ENCODE measurements at regions not wholly inside any gene's neighbourhood (a gene's known extent, or its start where the extent isn't known, plus 50 kb on each side); places are given as distances from the start of the nearest gene placed in this dataset.

- DNase-seq (ENCODE audit: low spot score), result no peak
Observed at GRCh38 chr4:38563707-38564495, 100.1 kb upstream of the KLF3 start.

DNA sequence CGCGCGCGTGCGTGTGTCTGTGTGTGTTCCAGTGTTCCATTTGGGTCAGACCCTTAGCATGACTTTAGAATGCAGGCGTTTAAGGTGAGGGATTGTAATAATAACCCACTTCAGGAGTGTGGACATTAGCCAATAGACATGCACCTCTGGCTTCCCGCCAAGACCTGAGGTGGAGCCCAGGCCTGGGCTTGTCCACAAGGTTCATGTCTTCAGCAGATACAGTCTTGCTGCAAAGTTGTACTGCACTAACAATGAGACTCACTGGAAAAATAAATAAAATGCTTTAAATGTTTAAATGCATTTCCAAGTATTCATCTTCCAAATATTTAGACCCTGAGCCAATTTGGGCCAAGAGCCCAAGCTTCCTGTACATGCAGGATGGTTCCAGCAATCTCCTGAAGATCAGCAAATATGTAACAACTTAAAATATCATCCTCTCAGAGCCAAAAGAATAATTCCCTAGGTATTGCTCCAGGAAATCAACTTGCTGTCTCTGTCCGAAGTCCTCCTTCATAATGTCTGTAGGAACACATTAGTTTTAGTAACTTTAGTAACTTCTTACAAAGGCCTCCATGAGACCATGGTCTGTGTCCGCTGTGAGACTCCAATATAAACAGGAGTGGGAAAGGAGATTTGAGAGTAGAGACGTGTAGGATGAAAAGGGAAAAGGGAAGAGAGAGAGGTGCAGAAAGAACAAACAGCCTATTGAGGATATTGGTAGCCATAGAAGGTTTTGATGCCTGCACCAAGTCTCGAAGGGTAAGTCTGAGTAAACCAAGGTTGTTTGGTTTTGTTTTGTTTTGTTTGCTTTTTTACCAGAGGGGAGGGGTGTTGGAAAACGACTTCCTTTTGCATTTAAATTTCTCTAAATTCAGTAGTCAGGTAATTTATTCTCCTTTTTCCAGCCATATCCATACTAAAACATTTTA, 98.5 kb upstream of the KLF3 start:
- DNase-seq (ENCODE audit: low spot score), result no peak

GRCh38 chr4:38566806-38567398, 97.1 kb upstream of the KLF3 start:
- no peak for DNase-seq (ENCODE audit: low spot score)

DNA sequence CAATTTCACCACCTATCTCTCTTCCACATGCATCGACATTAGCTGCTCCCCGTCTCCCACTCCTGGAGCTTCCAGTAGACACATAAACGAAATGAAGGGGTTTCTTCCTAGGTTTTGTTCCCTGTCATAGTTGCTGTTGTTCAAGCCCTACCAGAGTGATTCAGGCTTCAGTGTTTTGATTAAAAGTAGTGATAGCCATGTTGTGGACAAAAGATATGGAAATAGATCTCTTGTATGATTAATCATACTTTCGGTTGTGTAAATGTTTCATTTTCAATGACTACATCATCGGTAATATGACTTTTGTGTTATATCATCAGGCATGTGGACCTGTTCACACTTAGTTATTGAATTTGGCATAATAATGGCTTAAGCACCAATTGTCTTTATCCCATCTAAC, 96.5 kb upstream of the KLF3 start:
- DNase-seq (ENCODE audit: low spot score), result no peak

- peak; percentile 70 for DNase-seq (ENCODE audit: low spot score)
Observed at GRCh38 chr4:38568768-38569167, 95.2 kb upstream of the KLF3 start.

DNA sequence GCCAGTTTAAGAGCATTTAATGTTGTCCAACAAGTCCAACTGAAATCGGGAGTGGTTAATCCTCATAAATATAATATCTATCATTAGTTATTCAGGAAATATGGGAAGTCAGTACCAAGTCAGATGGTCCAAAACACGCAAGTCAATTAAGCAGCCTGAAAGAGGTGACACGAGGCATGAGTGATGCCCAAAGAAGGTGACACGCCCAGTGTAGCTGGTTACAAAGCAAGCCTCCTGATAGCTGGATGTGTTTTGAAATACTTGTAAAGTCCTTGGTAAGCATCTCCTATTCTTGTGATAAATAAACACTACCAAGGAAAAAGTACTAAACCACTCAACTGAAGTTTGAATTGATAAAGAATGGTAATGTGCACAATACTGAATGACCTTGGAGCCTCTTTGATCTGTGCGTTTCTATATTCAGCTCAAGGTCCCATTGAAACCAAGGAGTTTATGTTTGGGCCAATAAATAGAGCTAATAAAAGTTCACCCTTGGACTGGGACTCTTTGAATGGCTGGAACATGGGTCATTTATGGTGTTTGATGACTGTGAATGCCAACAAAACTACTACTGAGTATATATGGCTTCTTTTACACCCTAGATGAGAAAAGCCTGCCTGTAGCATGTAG, 93.2 kb upstream of the KLF3 start:
- DNase-seq (ENCODE audit: low spot score), result no peak

DNA sequence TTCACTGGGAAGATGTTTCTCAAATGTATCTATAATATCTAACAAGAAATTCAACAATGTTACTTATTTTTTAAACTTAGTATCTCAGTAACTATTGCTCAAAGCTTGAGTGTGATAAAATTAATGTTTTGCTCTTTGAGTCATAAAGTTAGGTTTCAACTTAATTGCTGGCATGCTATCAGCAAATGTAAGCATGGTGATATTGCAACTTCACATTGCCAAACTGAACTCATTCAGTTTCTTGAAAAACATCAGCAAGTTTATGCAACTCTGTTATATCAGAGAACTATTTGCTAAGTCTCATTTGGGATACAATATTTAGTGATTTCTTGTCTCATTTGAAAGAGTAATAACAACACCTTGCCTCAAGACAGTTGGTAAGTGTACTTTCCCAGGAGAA, 91.2 kb upstream of the KLF3 start:
- DNase-seq (ENCODE audit: low spot score), result no peak

DNA sequence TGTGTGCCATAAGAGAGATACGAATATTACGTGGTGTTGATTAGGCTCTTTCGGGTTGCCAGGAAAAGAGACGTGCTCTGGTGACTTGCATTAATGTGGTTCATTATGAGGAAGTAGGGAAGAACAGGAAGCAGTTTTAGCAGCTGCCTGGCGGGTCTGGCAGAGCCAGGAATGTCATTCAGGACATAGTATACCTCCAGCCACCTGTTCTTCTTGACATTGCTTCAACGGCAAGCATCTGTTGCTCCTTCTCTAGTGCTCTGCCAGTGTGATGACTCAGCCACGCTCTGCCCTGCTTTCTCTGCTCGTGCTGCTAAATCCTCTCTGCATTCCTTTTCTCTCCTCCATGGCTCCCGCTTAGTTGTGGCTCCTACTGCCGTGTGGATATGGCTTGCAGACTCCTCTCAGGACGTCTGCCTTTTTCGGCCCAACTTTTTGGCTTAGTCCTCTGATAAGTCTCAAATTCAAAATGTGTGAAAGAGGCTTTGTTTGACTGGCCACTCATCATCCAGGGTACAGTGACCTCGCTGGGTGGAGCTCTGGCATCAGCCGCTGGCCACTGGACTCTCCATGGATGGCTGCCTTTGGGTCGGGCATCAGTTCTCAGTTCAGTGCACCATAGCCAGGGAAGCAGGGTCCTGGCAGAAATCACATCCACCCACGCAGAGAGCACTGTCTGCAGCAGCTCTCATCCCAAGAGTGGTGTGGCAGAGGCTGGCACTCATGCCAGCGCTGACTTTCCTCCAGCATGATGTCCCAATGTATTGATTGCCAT, 89.3 kb upstream of the KLF3 start:
- no peak for DNase-seq (ENCODE audit: low spot score)

DNA sequence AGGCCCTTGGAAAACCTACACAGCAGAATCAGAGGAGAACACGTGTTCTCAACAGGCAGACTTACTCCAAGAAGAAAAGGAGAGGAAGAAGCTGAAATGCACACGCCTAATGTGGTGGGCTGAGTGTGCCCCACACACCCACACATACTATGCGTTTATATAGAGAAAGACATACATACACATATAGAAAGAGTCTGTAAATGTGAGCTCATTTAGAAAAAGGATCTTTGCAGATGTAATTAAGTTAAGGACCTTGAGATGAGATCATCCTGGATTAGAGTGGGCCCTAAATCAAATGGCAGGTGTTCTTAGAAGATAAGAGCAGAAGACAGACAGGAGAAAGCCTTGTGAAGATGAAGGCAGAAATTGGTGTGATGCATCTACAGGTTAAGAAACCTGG, 87.2 kb upstream of the KLF3 start:
- no peak for DNase-seq (ENCODE audit: low spot score)

DNA sequence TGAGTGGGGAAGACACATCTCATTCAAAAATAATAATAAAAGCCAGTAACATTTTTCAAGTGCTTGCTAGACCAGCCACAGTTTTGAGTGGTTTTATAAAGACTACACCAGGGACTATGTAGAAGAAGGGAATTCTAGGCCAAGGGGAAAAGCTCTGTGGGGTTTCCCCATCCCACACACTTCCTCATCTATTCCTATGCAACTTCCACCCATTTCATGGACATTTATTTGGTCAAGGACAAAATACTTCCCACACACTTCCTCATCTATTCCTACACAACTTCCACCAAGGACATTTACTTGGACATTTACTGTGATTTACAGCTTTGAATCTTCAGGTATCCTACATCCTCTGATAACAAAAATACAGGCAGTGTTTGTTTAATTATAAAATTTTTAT, 86.5 kb upstream of the KLF3 start:
- DNase-seq (ENCODE audit: low spot score), result no peak

GRCh38 chr4:38581426-38582106, 82.4 kb upstream of the KLF3 start:
- no peak for DNase-seq (ENCODE audit: low spot score)

DNA sequence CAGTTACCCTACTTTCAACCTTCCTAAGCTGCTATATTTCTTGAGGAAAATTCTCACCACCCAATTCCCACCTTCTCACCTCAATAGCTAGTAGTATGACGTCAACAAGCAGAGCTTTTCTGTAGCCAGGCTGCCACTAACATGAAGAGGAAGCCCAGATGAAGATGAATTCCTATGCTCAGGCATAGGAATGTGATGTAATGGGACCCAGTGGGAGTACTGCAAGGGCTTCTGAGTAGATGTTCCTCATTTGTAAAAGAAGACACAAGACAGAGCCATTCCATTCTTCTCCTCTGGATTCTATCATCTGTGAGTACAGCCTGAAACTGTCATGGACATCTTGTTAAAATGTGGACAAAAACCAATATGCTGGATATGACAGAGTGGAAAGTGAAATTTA, 81.6 kb upstream of the KLF3 start:
- DNase-seq (ENCODE audit: low spot score), result no peak

DNA sequence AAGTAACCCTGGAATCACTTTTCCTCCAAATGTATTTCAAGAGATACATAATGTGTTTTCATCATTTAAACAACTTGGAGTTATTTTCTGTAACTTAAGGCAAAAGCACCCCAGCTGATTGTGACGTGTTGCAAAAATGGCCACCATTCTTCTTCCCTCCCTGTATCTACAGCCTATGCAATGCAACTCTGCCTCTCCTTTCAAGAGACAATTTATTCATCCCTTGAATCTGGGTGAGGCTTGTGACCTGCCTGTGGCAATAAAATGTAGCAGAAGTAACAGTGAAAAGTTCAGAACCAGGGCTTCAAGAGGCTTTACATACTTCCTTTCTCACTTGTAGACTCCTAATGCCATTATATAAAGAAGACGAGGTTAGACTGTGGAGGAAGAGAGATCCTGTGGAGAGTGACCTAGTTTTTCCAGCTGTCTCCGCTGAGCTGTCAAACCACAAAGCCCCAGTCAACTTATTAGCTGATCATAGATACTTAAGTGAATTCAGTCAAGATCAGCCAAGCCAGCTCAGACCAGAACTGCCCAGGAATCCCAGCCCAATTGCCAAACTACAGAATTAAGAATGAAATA, 81.0 kb upstream of the KLF3 start:
- no peak for DNase-seq (ENCODE audit: low spot score)

DNA sequence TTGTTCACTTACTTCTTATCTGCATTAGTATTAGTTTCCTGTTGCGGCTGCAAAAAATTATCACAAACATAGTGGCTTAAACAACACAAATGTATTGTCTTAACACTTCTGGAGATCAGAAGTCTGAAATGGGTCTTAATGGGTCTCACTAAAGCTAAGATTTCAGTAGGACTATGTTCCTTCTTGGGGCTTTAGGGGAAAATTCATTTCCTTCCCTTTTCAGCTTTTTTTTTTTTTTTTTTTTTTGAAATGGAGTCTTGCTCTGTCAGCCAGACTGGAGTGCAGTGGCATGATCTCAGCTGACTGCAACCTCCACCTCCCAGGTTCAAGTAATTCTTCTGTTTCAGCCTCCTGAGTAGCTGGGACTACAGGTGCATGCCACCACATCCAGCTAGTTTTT, 78.1 kb upstream of the KLF3 start:
- DNase-seq (ENCODE audit: low spot score), result no peak

DNA sequence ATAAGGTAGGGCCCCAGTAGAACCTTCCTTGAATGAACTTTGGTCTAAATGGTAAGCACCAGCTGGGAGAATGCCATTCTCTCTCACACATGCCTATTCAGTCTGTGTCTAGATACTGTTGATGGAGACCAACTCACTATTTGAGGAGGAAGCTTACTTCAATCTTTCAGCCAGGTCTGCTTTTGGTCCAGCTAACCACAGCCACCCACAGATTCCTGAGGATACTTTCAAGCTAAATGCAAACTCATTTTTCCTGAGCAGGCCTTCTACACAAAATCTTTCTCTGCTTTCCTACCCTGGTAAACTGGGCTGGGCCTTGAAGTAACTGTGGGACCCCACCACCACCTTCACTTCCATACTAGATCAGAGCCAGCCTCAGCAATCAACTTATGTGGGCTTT, 76.9 kb upstream of the KLF3 start:
- no peak for DNase-seq (ENCODE audit: low spot score)

GRCh38 chr4:38590046-38590445, 74.0 kb upstream of the KLF3 start:
- peak; percentile 29 for DNase-seq (ENCODE audit: low spot score)

DNA sequence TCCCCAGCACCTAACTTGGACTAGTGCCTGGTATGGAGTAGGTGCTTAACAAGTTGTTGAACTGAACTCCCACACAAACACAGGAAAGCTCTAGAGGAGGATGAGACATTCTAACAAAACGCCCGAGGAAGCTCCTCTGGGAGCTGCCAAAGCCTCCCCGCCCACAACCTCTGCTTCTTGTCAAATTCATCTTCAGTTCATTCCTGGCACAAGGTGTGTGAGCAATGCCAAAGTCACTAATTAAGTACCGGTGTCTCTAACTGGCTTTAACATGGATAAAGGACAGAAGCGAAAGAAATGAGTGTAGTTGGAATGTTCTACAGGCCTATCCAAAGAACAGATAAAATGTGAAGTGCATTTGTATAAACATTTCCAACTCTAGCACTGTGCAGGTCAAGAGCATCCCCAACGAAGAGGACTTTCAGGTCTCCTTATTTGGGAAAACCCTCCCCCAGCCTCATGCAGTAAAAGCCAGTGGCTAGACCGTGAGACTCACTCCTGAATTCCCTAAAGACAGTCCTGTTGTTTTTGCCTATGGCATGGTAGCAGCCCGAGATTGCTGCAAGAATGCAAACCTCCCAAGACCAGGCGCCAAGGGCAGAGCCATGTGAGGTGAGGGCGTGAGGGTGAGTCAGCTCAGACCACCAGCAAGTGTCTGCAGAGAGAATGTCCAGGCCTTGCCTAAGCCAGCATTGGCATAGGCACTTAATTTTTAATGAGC, 72.2 kb upstream of the KLF3 start:
- no peak for DNase-seq (ENCODE audit: low spot score)

DNA sequence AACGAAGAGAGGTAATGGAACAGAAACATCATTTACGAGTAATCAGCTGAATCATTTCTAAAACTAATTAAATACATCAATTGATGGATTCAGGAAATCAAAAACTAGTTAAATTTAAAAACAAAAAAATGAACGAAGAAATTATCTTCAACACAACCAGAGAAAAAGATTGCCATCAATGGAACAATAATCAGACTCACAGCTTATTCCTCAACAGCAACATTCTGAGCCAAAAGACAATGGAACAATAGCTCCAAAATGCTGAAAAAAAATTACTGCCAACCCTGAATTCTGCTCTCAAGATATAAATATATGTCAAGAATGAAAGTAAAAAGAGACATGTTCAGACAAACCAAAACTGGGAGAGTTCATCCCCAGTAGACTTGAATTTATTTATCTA, 65.5 kb upstream of the KLF3 start:
- no peak for DNase-seq (ENCODE audit: low spot score)

- no peak for DNase-seq (ENCODE audit: low spot score)
Observed at GRCh38 chr4:38600575-38600974, 63.4 kb upstream of the KLF3 start.
